Transverse colon (tissue), 4 donors: ENCODE measurements at regions not wholly inside any gene's neighbourhood (a gene's known extent, or its start where the extent isn't known, plus 50 kb on each side); places are given as distances from the start of the nearest gene placed in this dataset.

ENCODE experiments used
- CTCF ChIP-seq, 5 experiments: fragments of 200-600 bp in 3 of 5; fragments of 450-650 bp in 2 of 5; sonication (generic) in 3 of 5; IDR thresholded peaks; 1 replicate in 2 of 5; 2 replicates in 3 of 5; pipeline ENCODE4 v1.5.1; 2016 to 2017; ENCODE audit warnings: antibody characterized with exemption in 5 of 5, inconsistent platforms in 3 of 5, mild to moderate bottlenecking in 2 of 5, moderate library complexity in 1 of 5
- POLR2A ChIP-seq: fragments of 450-650 bp; IDR thresholded peaks from one replicate; pipeline ENCODE4 v1.6.1; 2016; ENCODE audit warnings: antibody characterized with exemption, mild to moderate bottlenecking, moderate library complexity
- POLR2AphosphoS5 ChIP-seq, 3 donors: sonication (generic); formaldehyde crosslinking; IDR thresholded peaks; one replicate each; pipeline ENCODE4 v1.6.1; 2016; ENCODE audit warnings: antibody characterized with exemption in 3 of 3

DNA sequence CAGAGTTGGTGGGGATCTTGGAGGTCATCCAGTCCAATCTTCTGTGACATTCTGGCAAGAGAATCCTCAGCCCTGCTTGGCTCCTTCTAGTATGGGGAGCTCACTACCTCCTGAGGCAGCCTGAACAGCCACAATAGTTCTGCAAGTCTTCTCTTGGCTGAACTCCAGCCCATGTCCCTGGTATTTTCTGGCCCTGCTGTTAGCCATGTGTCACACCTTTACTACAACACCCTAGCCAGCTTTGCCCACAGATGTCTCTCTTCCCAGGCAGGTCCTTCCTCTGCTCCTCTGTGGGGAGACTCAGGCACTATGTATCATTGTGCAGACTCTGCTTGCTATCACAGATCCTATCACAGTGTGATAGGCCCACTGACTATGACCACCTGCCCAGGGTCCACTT, 297.7 kb downstream of the CTTN start:
- TF ChIP-seq CTCF (IDR thresholded peaks at IDR 0.05), result no peak
- TF ChIP-seq POLR2A, result no peak
- no peak for TF ChIP-seq POLR2AphosphoS5 (IDR thresholded peaks at IDR 0.05)
